AG04450 (cell line): ENCODE measurements at regions not wholly inside any gene's neighbourhood (a gene's known extent, or its start where the extent isn't known, plus 50 kb on each side); places are given as distances from the start of the nearest gene placed in this dataset.

Experiments used
- CTCF ChIA-PET: fragments of 300-600, 350-600 bp; formaldehyde crosslinking; extraction: SDS; loops from one replicate; lab custom pipeline; 2022; ENCODE audit warnings: antibody characterized with exemption, inconsistent platforms; lab: Charles Lee
- POLR2A ChIA-PET: fragments of 350-600 bp; formaldehyde crosslinking; extraction: SDS; loops from one replicate; lab custom pipeline; 2021; ENCODE audit warnings: antibody characterized with exemption, inconsistent platforms; lab: Yijun Ruan, JAX
- DNase-seq: peaks from one replicate; pipeline ENCODE4 v3.0.0-alpha.2; 2011; ENCODE audit warnings: low read depth, low spot score
- H3K27ac ChIP-seq: one replicate; pipeline ENCODE4 v1.5.1; 2012; ENCODE audit warnings: low read depth, low read length, control low read depth
- H3K27me3 ChIP-seq: one replicate; pipeline ENCODE4 v1.6.0; 2012; ENCODE audit warnings: low read length; ENCODE audit not compliant: control insufficient read depth, insufficient read depth
- H3K4me3 ChIP-seq: 2 replicates; pipeline ENCODE4 v1.5.1; 2011; ENCODE audit warnings: mild to moderate bottlenecking, low read depth, low read length, control low read depth
- H3K9me3 ChIP-seq: 2 replicates; pipeline ENCODE4 v1.5.1; 2012; ENCODE audit warnings: low read length; ENCODE audit not compliant: control insufficient read depth, insufficient read depth
- CTCF ChIP-seq: IDR thresholded peaks from 2 replicates; pipeline ENCODE4 v1.5.1; 2011; ENCODE audit warnings: low read depth, low read length, control low read depth, inconsistent platforms

GRCh38 chr13:68692049-68692448 is 1415.6 kb upstream of the ATXN8OS start:
- no peaks in the 10 kb centered on the region for H3K9me3 ChIP-seq
- H3K4me3 ChIP-seq, result no peak overlapping the region
- no peaks in the 10 kb centered on the region for H3K27me3 ChIP-seq
- no peak for DNase-seq
- no peak for TF ChIP-seq CTCF
- no peak overlapping the region for H3K27ac ChIP-seq
- ChIA-PET POLR2A (no interaction called here), CTCF (no interaction called here)

- ChIA-PET POLR2A (no interaction called here), CTCF (no interaction called here)
- Histone ChIP-seq H3K9me3 (no peaks in the 10 kb centered on the region), H3K27ac (no peak overlapping the region), H3K27me3 (no peaks in the 10 kb centered on the region), H3K4me3 (no peak overlapping the region)
- TF ChIP-seq CTCF, result no peak
- no peak for DNase-seq
Observed at GRCh38 chr13:68690567-68690966, 1417.1 kb upstream of the ATXN8OS start.

- H3K4me3 ChIP-seq, result no peak overlapping the region
- ChIA-PET CTCF (no interaction called here), POLR2A (no interaction called here)
- no peak overlapping the region for H3K27ac ChIP-seq
- TF ChIP-seq CTCF, result no peak
- DNase-seq, result no peak
- H3K27me3 ChIP-seq, result no peaks in the 10 kb centered on the region
- H3K9me3 ChIP-seq, result no peaks in the 10 kb centered on the region
Observed at GRCh38 chr13:68676513-68677115, 1431.0 kb upstream of the ATXN8OS start.

DNA sequence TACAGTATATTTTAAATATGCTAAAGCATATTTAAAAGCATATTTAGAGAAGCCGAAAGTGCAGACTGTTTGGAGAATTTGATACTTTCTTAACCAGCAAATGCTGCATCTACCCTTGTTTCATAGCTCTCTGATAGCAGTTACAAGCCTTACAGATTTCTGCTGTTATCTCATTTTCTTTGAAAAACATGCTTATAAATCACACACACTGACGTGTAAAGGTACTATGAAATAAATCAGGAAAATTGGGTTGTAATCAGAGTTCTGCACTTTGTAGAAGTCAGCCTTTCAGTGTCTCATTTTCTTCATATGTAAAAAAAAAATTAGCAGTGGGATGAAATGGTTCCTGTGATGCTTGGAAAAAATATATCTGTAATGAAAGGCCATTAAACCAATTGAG is 1432.4 kb upstream of the ATXN8OS start:
- no peak overlapping the region for H3K27ac ChIP-seq
- ChIA-PET POLR2A (no interaction called here), CTCF (no interaction called here)
- H3K27me3 ChIP-seq, result no peaks in the 10 kb centered on the region
- DNase-seq, result no peak
- H3K9me3 ChIP-seq, result no peaks in the 10 kb centered on the region
- H3K4me3 ChIP-seq, result no peak overlapping the region
- no peak for TF ChIP-seq CTCF

GRCh38 chr13:68667863-68668262 is 1437.7 kb upstream of the PCDH9 start:
- Histone ChIP-seq H3K27ac (no peak overlapping the region), H3K4me3 (no peak overlapping the region), H3K27me3 (no peaks in the 10 kb centered on the region), H3K9me3 (no peaks in the 10 kb centered on the region)
- POLR2A ChIA-PET, result no interaction called here
- no peak for TF ChIP-seq CTCF
- no peak for DNase-seq
- CTCF ChIA-PET, result no interaction called here
